Neural cell (in vitro differentiated cells): ENCODE measurements at regions not wholly inside any gene's neighbourhood (a gene's known extent, or its start where the extent isn't known, plus 50 kb on each side); places are given as distances from the start of the nearest gene placed in this dataset.

Experiments
- H2AFZ ChIP-seq: fragments of 200-600, 300-800 bp; sonication (generic), shearing (Covaris generic); 2 replicates; pipeline ENCODE4 v1.6.0; 2014; ENCODE audit warnings: low read depth, mild to moderate bottlenecking, antibody characterized with exemption, low read length, moderate library complexity
- H3F3A ChIP-seq: fragments of 200-600 bp; shearing (Covaris generic); 2 replicates; pipeline ENCODE4 v1.6.1; 2016; ENCODE audit warnings: mild to moderate bottlenecking, moderate library complexity, mixed read lengths, antibody characterized with exemption, low read length; ENCODE audit not compliant: insufficient read depth, poor library complexity, severe bottlenecking
- H3K27ac ChIP-seq: fragments of 200-600, 300-800 bp; sonication (generic), shearing (Covaris generic); 2 replicates; pipeline ENCODE4 v1.5.1; 2014; ENCODE audit warnings: mild to moderate bottlenecking, low read length, moderate library complexity
- H3K27me3 ChIP-seq: fragments of 300-800, 200-600 bp; sonication (generic), shearing (Covaris generic); 2 replicates; pipeline ENCODE4 v1.6.0; 2014; ENCODE audit warnings: mild to moderate bottlenecking, low read depth, low read length, moderate library complexity; ENCODE audit not compliant: insufficient read depth
- H3K36me3 ChIP-seq: fragments of 300-800, 200-600 bp; sonication (generic), shearing (Covaris generic); 2 replicates; pipeline ENCODE4 v1.5.1; 2014; ENCODE audit warnings: mild to moderate bottlenecking, antibody characterized with exemption, low read length, moderate library complexity; ENCODE audit not compliant: insufficient read depth
- H3K4me2 ChIP-seq: fragments of 300-800, 200-600 bp; sonication (generic), shearing (Covaris generic); 2 replicates; pipeline ENCODE4 v1.6.0; 2014; ENCODE audit warnings: mild to moderate bottlenecking, low read length
- H3K4me3 ChIP-seq: fragments of 300-800, 200-600 bp; sonication (generic), shearing (Covaris generic); 2 replicates; pipeline ENCODE4 v1.5.1; 2014; ENCODE audit warnings: mild to moderate bottlenecking, low read length, moderate library complexity
- H3K79me2 ChIP-seq: fragments of 200-600 bp; shearing (Covaris generic); replicated peaks from 2 replicates; pipeline ENCODE4 v1.6.0; 2014; ENCODE audit warnings: mild to moderate bottlenecking, low read length, moderate library complexity; ENCODE audit not compliant: insufficient read depth
- H3K9ac ChIP-seq: fragments of 300-800, 200-600 bp; sonication (generic), shearing (Covaris generic); 2 replicates; pipeline ENCODE4 v1.6.1; 2016; ENCODE audit warnings: mild to moderate bottlenecking, low read length, mixed read lengths
- H3K9me2 ChIP-seq: fragments of 200-600 bp; shearing (Covaris generic); 2 replicates; pipeline ENCODE4 v1.6.1; 2016; ENCODE audit warnings: mild to moderate bottlenecking, low read length, mixed read lengths; ENCODE audit not compliant: insufficient read depth
- H3K9me3 ChIP-seq: fragments of 200-600, 300-800 bp; sonication (generic), shearing (Covaris generic); 2 replicates; pipeline ENCODE4 v1.6.1; 2016; ENCODE audit warnings: mild to moderate bottlenecking, mixed run types, low read length, moderate library complexity, mixed read lengths
- H4K20me1 ChIP-seq: fragments of 200-600 bp; shearing (Covaris generic); 2 replicates; pipeline ENCODE4 v1.6.1; 2016; ENCODE audit warnings: mild to moderate bottlenecking, mixed run types; ENCODE audit not compliant: insufficient read depth
- EP300 ChIP-seq: fragments of 450-650 bp; conservative IDR thresholded peaks from 2 replicates; pipeline ENCODE4 v1.6.1; 2014; ENCODE audit warnings: antibody characterized with exemption, mild to moderate bottlenecking, moderate library complexity; ENCODE audit not compliant: poor library complexity, severe bottlenecking
- EZH2 ChIP-seq: fragments of 200-600, 300-800 bp; shearing (Covaris generic), sonication (generic); IDR thresholded peaks from 2 replicates; pipeline ENCODE4 v1.6.1; 2014; ENCODE audit warnings: antibody characterized with exemption, low read length, borderline replicate concordance, mild to moderate bottlenecking; ENCODE audit not compliant: insufficient read depth, poor library complexity, severe bottlenecking
- POLR2AphosphoS5 ChIP-seq: IDR thresholded peaks from 2 replicates; pipeline ENCODE4 v1.6.1; 2012
- RAD21 ChIP-seq: fragments of 450-650 bp; conservative IDR thresholded peaks from 2 replicates; pipeline ENCODE4 v1.6.1; 2014; ENCODE audit warnings: antibody characterized with exemption, mild to moderate bottlenecking, moderate library complexity
- TAF1 ChIP-seq: IDR thresholded peaks from 2 replicates; pipeline ENCODE4 v1.6.1; 2012; ENCODE audit warnings: low read depth
- TF ChIP-seq, protein P1 (sequence below): fragments of 450-650 bp; IDR thresholded peaks from 2 replicates; pipeline ENCODE4 v1.5.1; 2014; ENCODE audit warnings: antibody characterized with exemption, mild to moderate bottlenecking, moderate library complexity; ENCODE audit not compliant: poor library complexity, severe bottlenecking
- TF ChIP-seq, protein P2 (sequence below): IDR thresholded peaks from 2 replicates; pipeline ENCODE4 v1.6.1; 2012; ENCODE audit warnings: borderline replicate concordance

- Histone ChIP-seq H3F3A (no peaks in the 10 kb centered on the region), H3K79me2 (no peaks in the 10 kb centered on the region), H3K9me3 (no peaks in the 10 kb centered on the region), H3K27ac (no peak overlapping the region), H3K36me3 (no peaks in the 10 kb centered on the region), H3K4me2 (no peak overlapping the region), H2AFZ (no peak overlapping the region), H3K4me3 (no peak overlapping the region), H3K9ac (no peak overlapping the region), H4K20me1 (no peaks in the 10 kb centered on the region), H3K27me3 (no peaks in the 10 kb centered on the region), H3K9me2 (no peaks in the 10 kb centered on the region)
- no peak for TF ChIP-seq POLR2AphosphoS5
- no peak for TF ChIP-seq RAD21
Observed at GRCh38 chr4:83876047-83876446, 340.1 kb downstream of the GPAT3 start.

DNA sequence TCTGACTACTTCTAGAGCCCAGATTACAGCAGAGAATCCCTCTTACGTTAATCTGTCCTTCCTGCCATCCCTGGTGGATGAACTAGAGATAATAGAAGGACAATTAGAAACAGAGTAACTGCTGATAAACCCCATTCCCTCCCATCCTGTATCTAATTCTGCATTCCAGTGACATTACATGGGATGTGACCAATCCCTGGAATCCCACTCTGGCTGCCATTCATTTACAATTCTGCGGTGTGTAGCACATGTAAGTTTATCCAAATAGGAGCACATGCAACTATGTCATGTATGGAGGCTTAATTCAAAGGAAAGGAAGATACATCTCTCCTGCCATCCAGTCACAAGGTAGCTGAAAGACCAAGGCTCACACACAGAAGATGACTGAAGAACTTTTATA is 339.5 kb downstream of the GPAT3 start:
- Histone ChIP-seq H4K20me1 (no peaks in the 10 kb centered on the region), H3K36me3 (no peaks in the 10 kb centered on the region), H2AFZ (no peak overlapping the region), H3K27me3 (no peaks in the 10 kb centered on the region), H3K79me2 (no peaks in the 10 kb centered on the region), H3K9me3 (no peaks in the 10 kb centered on the region), H3K4me3 (no peak overlapping the region), H3K4me2 (no peak overlapping the region), H3F3A (no peaks in the 10 kb centered on the region), H3K9ac (no peak overlapping the region), H3K27ac (no peak overlapping the region), H3K9me2 (no peaks in the 10 kb centered on the region)
- TF ChIP-seq TAF1: no peak
- no peak for TF ChIP-seq EZH2

GRCh38 chr4:83873996-83874395 is 338.1 kb downstream of the GPAT3 start:
- no peak overlapping the region for H2AFZ ChIP-seq
- H3K9me2 ChIP-seq: no peaks in the 10 kb centered on the region
- H3K9ac ChIP-seq: no peak overlapping the region
- no peak overlapping the region for H3K27ac ChIP-seq
- no peaks in the 10 kb centered on the region for H3K79me2 ChIP-seq
- H3K36me3 ChIP-seq: no peaks in the 10 kb centered on the region
- H3K4me3 ChIP-seq: no peak overlapping the region
- H3K27me3 ChIP-seq: no peaks in the 10 kb centered on the region
- no peaks in the 10 kb centered on the region for H3F3A ChIP-seq
- H3K9me3 ChIP-seq: no peaks in the 10 kb centered on the region
- TF ChIP-seq POLR2AphosphoS5 (no peak), RAD21 (no peak), EP300 (no peak)
- TF ChIP-seq, protein P1, sequence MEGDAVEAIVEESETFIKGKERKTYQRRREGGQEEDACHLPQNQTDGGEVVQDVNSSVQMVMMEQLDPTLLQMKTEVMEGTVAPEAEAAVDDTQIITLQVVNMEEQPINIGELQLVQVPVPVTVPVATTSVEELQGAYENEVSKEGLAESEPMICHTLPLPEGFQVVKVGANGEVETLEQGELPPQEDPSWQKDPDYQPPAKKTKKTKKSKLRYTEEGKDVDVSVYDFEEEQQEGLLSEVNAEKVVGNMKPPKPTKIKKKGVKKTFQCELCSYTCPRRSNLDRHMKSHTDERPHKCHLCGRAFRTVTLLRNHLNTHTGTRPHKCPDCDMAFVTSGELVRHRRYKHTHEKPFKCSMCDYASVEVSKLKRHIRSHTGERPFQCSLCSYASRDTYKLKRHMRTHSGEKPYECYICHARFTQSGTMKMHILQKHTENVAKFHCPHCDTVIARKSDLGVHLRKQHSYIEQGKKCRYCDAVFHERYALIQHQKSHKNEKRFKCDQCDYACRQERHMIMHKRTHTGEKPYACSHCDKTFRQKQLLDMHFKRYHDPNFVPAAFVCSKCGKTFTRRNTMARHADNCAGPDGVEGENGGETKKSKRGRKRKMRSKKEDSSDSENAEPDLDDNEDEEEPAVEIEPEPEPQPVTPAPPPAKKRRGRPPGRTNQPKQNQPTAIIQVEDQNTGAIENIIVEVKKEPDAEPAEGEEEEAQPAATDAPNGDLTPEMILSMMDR: no peak
- TF ChIP-seq, protein P2, sequence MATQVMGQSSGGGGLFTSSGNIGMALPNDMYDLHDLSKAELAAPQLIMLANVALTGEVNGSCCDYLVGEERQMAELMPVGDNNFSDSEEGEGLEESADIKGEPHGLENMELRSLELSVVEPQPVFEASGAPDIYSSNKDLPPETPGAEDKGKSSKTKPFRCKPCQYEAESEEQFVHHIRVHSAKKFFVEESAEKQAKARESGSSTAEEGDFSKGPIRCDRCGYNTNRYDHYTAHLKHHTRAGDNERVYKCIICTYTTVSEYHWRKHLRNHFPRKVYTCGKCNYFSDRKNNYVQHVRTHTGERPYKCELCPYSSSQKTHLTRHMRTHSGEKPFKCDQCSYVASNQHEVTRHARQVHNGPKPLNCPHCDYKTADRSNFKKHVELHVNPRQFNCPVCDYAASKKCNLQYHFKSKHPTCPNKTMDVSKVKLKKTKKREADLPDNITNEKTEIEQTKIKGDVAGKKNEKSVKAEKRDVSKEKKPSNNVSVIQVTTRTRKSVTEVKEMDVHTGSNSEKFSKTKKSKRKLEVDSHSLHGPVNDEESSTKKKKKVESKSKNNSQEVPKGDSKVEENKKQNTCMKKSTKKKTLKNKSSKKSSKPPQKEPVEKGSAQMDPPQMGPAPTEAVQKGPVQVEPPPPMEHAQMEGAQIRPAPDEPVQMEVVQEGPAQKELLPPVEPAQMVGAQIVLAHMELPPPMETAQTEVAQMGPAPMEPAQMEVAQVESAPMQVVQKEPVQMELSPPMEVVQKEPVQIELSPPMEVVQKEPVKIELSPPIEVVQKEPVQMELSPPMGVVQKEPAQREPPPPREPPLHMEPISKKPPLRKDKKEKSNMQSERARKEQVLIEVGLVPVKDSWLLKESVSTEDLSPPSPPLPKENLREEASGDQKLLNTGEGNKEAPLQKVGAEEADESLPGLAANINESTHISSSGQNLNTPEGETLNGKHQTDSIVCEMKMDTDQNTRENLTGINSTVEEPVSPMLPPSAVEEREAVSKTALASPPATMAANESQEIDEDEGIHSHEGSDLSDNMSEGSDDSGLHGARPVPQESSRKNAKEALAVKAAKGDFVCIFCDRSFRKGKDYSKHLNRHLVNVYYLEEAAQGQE: no peak
- no peaks in the 10 kb centered on the region for H4K20me1 ChIP-seq
- H3K4me2 ChIP-seq: no peak overlapping the region
